Lower lobe of right lung (tissue), 2 donors: ENCODE measurements at regions not wholly inside any gene's neighbourhood (a gene's known extent, or its start where the extent isn't known, plus 50 kb on each side); places are given as distances from the start of the nearest gene placed in this dataset.

ENCODE experiments used
- ATAC-seq, 2 donors: fragments of 200-7000 bp; cut with Tn5 transposase; one replicate each; pipeline ENCODE4 v1.9.1; 2020 to 2022; ENCODE audit warnings: mild to moderate bottlenecking in 2 of 2, moderate library complexity in 2 of 2
- DNase-seq: peaks from one replicate; pipeline ENCODE4 v3.0.0-alpha.2; 2020
- H3K27ac ChIP-seq: fragments of 200-600 bp; one replicate; pipeline ENCODE4 v1.8.0; 2022
- H3K27me3 ChIP-seq: fragments of 200-600 bp; one replicate; pipeline ENCODE4 v1.8.0; 2022; ENCODE audit warnings: low read depth
- H3K36me3 ChIP-seq: fragments of 200-600 bp; one replicate; pipeline ENCODE4 v1.8.0; 2022; ENCODE audit warnings: mild to moderate bottlenecking
- H3K4me1 ChIP-seq: fragments of 200-600 bp; one replicate; pipeline ENCODE4 v1.8.0; 2022
- H3K4me3 ChIP-seq: fragments of 200-600 bp; one replicate; pipeline ENCODE4 v1.8.0; 2022; ENCODE audit warnings: mild to moderate bottlenecking
- H3K9me3 ChIP-seq: fragments of 200-600 bp; one replicate; pipeline ENCODE4 v1.8.0; 2022
- CTCF ChIP-seq: fragments of 200-600 bp; IDR thresholded peaks from one replicate; pipeline ENCODE4 v1.8.0; 2022; ENCODE audit warnings: antibody characterized with exemption, mild to moderate bottlenecking
- intact Hi-C: fragments of 100-400 bp; cut with DNase I; formaldehyde crosslinking; loops from one replicate; pipeline ENCODE4 v1.11.0; 2022
- donor health status: DM: no; HTN: yes; CAD: no; lungs with severe emphysema.

GRCh38 chr7:26954951-26955350 is 90.6 kb upstream of the SKAP2 start:
- Histone ChIP-seq H3K27ac (no peak overlapping the region), H3K4me1 (no peaks in the 10 kb centered on the region), H3K4me3 (no peak overlapping the region), H3K9me3 (no peaks in the 10 kb centered on the region), H3K36me3 (no peaks in the 10 kb centered on the region), H3K27me3 (no peaks in the 10 kb centered on the region)
- DNase-seq = no peak
- ATAC-seq = no peak
- TF ChIP-seq CTCF = no peak
- intact Hi-C loops = no loop called here

GRCh38 chr7:26951407-26951950 is 87.1 kb upstream of the SKAP2 start:
- H3K36me3 ChIP-seq = no peaks in the 10 kb centered on the region
- no peak overlapping the region for H3K27ac ChIP-seq
- H3K4me1 ChIP-seq = no peaks in the 10 kb centered on the region
- no peak overlapping the region for H3K4me3 ChIP-seq
- no peak for TF ChIP-seq CTCF
- no peaks in the 10 kb centered on the region for H3K9me3 ChIP-seq
- ATAC-seq (no peak), DNase-seq (no peak)
- intact Hi-C loops = no loop called here
- H3K27me3 ChIP-seq = no peaks in the 10 kb centered on the region

- DNase-seq = no peak
- Histone ChIP-seq H3K9me3 (no peaks in the 10 kb centered on the region), H3K4me3 (no peak overlapping the region), H3K36me3 (no peaks in the 10 kb centered on the region), H3K4me1 (no peaks in the 10 kb centered on the region), H3K27me3 (no peaks in the 10 kb centered on the region), H3K27ac (no peak overlapping the region)
- TF ChIP-seq CTCF = no peak
- ATAC-seq = no peak
- intact Hi-C loops = no loop called here
These were observed 86.5 kb upstream of the SKAP2 start for GRCh38 chr7:26950889-26951288.

- no peaks in the 10 kb centered on the region for H3K27me3 ChIP-seq
- TF ChIP-seq CTCF = no peak
- DNase-seq (no peak), ATAC-seq (no peak)
- intact Hi-C loops = no loop called here
- no peak overlapping the region for H3K27ac ChIP-seq
- H3K9me3 ChIP-seq = no peaks in the 10 kb centered on the region
- no peaks in the 10 kb centered on the region for H3K36me3 ChIP-seq
- no peaks in the 10 kb centered on the region for H3K4me1 ChIP-seq
- no peak overlapping the region for H3K4me3 ChIP-seq
These were observed 84.9 kb upstream of the SKAP2 start for GRCh38 chr7:26949319-26949718.

GRCh38 chr7:26948617-26949118 is 84.3 kb upstream of the SKAP2 start:
- no peak for TF ChIP-seq CTCF
- ATAC-seq (no peak), DNase-seq (no peak)
- Histone ChIP-seq H3K27ac (no peak overlapping the region), H3K4me1 (no peaks in the 10 kb centered on the region), H3K36me3 (no peaks in the 10 kb centered on the region), H3K4me3 (no peak overlapping the region), H3K9me3 (no peaks in the 10 kb centered on the region), H3K27me3 (no peaks in the 10 kb centered on the region)
- intact Hi-C loops = no loop called here
